Testis (tissue), 2 donors: ENCODE measurements at regions not wholly inside any gene's neighbourhood (a gene's known extent, or its start where the extent isn't known, plus 50 kb on each side); places are given as distances from the start of the nearest gene placed in this dataset.

Source experiments
- DNase-seq: peaks from one replicate; pipeline ENCODE4 v3.0.0-alpha.2; 2019
- H3K27ac ChIP-seq, 2 donors: fragments of 200-600 bp; sonication (generic); one replicate each; pipeline ENCODE4 v1.5.1; 2019
- H3K27me3 ChIP-seq: fragments of 200-600 bp; sonication (generic); one replicate; pipeline ENCODE4 v1.5.1; 2019
- H3K36me3 ChIP-seq: fragments of 200-600 bp; sonication (generic); one replicate; pipeline ENCODE4 v1.5.1; 2017; ENCODE audit warnings: low read depth; ENCODE audit errors: missing control alignments
- H3K4me1 ChIP-seq: fragments of 200-600 bp; sonication (generic); one replicate; pipeline ENCODE4 v1.5.1; 2019
- H3K4me3 ChIP-seq, 2 donors: fragments of 200-600 bp; sonication (generic); one replicate each; pipeline ENCODE4 v1.5.1; 2017 to 2019
- H3K9me3 ChIP-seq: fragments of 200-600 bp; sonication (generic); one replicate; pipeline ENCODE4 v1.5.1; 2017
- CTCF ChIP-seq, 3 experiments: fragments of 450-650 bp in 2 of 3; fragments of 200-600 bp in 1 of 3; sonication (generic) in 1 of 3; IDR thresholded peaks; one replicate each; pipeline ENCODE4 v1.5.1; 2016 to 2019; ENCODE audit warnings: antibody characterized with exemption in 3 of 3, mild to moderate bottlenecking in 2 of 3, moderate library complexity in 1 of 3
- POLR2A ChIP-seq: fragments of 450-650 bp; IDR thresholded peaks from one replicate; pipeline ENCODE4 v1.6.1; 2017; ENCODE audit warnings: antibody characterized with exemption, mild to moderate bottlenecking, moderate library complexity
- WGBS, 2 donors: methylation state at CpG; one replicate each; pipeline ENCODE4 v1.1.5; 2018; 5-methylcytosine and 5-hydroxymethylcytosine counted together
- intact Hi-C: fragments of 100-400 bp; cut with DNase I; formaldehyde crosslinking; loops from one replicate; pipeline ENCODE4 v1.15.1; 2023; ENCODE audit warnings: low total_unique reads

- intact Hi-C loops: no loop called here
- H3K4me1 ChIP-seq: no peaks in the 10 kb centered on the region
- H3K27ac ChIP-seq: no peak overlapping the region
- TF ChIP-seq POLR2A: no peak
- TF ChIP-seq CTCF (IDR thresholded peaks at IDR 0.05): no peak
- no peaks in the 10 kb centered on the region for H3K27me3 ChIP-seq
- 90 to 91% methylated on average over 8 to 9 of the region's 9 CpGs for WGBS, 2 donors
- no peaks in the 10 kb centered on the region for H3K36me3 ChIP-seq
- DNase-seq: no peak
- no peaks in the 10 kb centered on the region for H3K9me3 ChIP-seq
- H3K4me3 ChIP-seq: no peak overlapping the region
These were observed 79.2 kb downstream of the ASB1 start for GRCh38 chr2:238505892-238506280.

GRCh38 chr2:238506371-238507068, 79.8 kb downstream of the ASB1 start:
- H3K27me3 ChIP-seq: no peaks in the 10 kb centered on the region
- intact Hi-C loops: no loop called here
- H3K36me3 ChIP-seq: no peaks in the 10 kb centered on the region
- no peaks in the 10 kb centered on the region for H3K4me1 ChIP-seq
- H3K4me3 ChIP-seq: no peak overlapping the region
- H3K27ac ChIP-seq: no peak overlapping the region
- no peak for TF ChIP-seq POLR2A
- TF ChIP-seq CTCF (IDR thresholded peaks at IDR 0.05): no peak
- H3K9me3 ChIP-seq: no peaks in the 10 kb centered on the region
- DNase-seq: no peak
- WGBS, 2 donors: 84 to 86% methylated on average over 17 of the region's 17 CpGs

GRCh38 chr2:238507836-238508235, 81.1 kb downstream of the ASB1 start:
- DNase-seq: no peak
- no peak overlapping the region for H3K27ac ChIP-seq
- no peaks in the 10 kb centered on the region for H3K9me3 ChIP-seq
- WGBS, 2 donors: 78 to 87% methylated on average over 6 of the region's 6 CpGs
- no peaks in the 10 kb centered on the region for H3K4me1 ChIP-seq
- TF ChIP-seq POLR2A (no peak), CTCF (IDR thresholded peaks at IDR 0.05) (no peak)
- H3K4me3 ChIP-seq: no peak overlapping the region
- intact Hi-C loops: no loop called here
- H3K36me3 ChIP-seq: no peaks in the 10 kb centered on the region
- no peaks in the 10 kb centered on the region for H3K27me3 ChIP-seq

- Histone ChIP-seq H3K9me3 (no peaks in the 10 kb centered on the region), H3K4me1 (no peaks in the 10 kb centered on the region), H3K36me3 (no peaks in the 10 kb centered on the region), H3K27me3 (no peaks in the 10 kb centered on the region), H3K27ac (no peak overlapping the region), H3K4me3 (no peak overlapping the region)
- DNase-seq: no peak
- WGBS, 2 donors: 87% methylated on average over 12 of the region's 12 CpGs
- intact Hi-C loops: no loop called here
- TF ChIP-seq CTCF (IDR thresholded peaks at IDR 0.05) (no peak), POLR2A (no peak)
These were observed 82.6 kb downstream of the ASB1 start for GRCh38 chr2:238509151-238509835.

- intact Hi-C loops: no loop called here
These were observed 83.2 kb downstream of the ASB1 start for GRCh38 chr2:238509903-238510302.

More at GRCh38 chr2:238509903-238510302, 83.2 kb downstream of the ASB1 start:
- WGBS, 2 donors: 95 to 97% methylated on average over 7 of the region's 7 CpGs
- Histone ChIP-seq H3K36me3 (no peaks in the 10 kb centered on the region), H3K9me3 (no peaks in the 10 kb centered on the region), H3K27me3 (no peaks in the 10 kb centered on the region), H3K4me3 (no peak overlapping the region), H3K27ac (no peak overlapping the region), H3K4me1 (no peaks in the 10 kb centered on the region)
- DNase-seq: no peak
- TF ChIP-seq CTCF (IDR thresholded peaks at IDR 0.05) (no peak), POLR2A (no peak)
